Ramos (cell line): ENCODE measurements at regions not wholly inside any gene's neighbourhood (a gene's known extent, or its start where the extent isn't known, plus 50 kb on each side); places are given as distances from the start of the nearest gene placed in this dataset.
"Not testable (repeated sequence)": the region's sequence is repeated elsewhere in the genome, so short reads cannot be mapped to it uniquely, and the experiment has no call there.

Source experiments
- in situ Hi-C: fragments of 300-500 bp; cut with MboI; formaldehyde crosslinking; loops from one replicate; pipeline ENCODE4 v1.14.3; 2022; ENCODE audit warnings: low sequenced_read_pairs; ENCODE audit not compliant: unreplicated experiment

DNA sequence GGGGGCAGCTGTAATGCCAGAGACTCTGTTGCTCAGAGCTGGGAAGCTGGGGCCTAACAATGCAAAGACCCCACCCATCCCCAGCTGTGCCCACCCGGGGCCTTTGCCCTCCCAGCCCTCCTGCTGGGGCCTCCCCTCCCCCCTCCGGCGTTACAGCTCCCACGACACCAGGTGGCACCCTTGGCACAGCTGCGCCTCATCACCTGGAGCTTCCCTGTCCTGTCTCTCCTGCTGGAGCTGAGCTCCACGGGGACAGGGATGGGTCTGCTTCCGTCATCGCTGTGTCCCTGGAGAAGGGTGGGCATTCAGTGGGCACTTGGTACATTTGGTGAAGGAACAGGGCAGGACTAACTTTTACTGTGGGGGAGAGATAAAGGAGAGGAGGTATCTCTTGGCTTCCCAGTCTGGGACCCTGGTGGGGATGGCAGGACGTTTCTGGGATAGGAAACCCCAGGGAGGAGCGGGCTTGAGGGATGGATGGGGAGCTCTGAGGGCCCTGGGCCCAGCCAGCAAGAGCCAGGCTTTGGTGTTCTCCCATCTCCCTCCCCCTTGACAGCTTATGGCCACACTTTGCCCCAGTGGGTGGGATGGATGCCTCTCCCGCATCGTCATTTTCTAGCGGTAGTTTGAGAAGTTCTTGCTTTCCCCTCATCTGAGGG lies 453.2 kb downstream of the PTPRU start:
- in situ Hi-C loops = no loop called here

DNA sequence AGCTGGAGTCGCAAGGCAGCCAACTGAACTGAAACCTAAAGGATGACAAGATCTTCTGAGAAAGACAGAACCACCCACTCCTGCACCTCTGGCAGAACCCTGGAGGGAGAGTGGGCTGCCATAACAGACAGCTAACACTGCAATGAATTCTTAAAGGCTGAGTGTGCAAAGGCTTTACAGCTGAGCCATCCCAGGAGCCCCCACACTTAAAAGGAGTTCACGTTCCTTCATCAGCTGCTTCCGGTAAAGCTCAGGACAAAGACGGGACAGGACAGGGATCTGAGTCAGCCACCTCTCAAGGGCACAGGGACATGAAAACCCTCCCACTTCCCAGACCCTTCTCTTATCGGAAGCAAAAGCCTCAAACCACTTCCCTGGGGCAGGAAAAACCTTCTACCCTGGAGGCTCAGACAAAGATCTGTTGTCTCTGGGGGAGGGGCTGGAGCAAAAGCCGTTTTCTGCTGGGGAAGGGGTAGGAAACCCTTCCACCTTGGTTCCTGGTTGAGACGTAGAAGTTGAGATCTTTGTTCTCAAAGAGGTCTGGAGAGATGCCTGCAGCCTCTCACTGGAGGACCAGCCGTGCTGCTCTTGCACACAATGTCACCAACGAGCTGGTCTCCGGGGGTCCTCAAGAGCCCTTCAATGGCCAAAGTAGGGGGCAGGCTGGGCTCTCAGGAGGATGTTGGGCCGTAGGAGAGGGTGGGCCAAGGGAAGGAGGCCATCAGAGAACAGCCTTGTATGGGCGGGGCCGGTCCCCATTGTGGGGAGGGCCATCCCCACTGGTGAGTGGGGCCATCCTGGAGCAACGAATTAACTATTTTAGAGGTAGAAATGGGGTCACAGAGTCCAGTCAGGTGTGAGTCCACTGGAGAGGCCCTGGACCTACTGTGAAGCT lies 452.4 kb downstream of the PTPRU start:
- in situ Hi-C loops = no loop called here

DNA sequence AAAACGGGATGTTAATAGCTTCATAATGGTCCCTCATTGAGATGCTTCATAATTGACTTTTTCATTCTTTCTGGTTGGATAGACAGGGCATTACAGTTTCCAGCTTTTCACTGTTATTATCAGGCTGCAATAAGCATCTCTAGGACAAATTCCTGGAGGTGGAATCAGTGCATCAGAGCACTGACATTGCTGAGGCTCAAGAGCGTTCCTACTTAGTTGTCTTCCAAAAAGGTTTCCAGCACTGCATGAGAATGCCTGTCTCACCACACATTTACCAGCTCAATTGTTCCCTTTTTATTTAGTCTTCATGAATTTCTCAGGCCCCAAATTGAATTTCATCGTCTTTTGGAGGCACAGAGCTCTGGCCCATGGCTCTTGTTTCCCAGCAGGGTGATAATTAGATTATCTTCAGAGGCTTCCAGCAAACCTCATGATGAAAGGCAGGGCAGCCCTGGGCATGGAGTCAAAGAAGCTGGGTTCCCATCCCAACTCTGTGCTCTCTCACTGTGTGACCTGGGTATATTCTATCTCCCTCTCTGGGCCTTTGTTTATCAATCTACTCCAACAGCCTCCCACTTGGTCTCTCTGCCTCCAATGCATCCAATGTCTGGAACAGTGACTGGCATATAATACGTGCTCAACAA lies 451.4 kb downstream of the PTPRU start:
- in situ Hi-C loops = no loop called here

DNA sequence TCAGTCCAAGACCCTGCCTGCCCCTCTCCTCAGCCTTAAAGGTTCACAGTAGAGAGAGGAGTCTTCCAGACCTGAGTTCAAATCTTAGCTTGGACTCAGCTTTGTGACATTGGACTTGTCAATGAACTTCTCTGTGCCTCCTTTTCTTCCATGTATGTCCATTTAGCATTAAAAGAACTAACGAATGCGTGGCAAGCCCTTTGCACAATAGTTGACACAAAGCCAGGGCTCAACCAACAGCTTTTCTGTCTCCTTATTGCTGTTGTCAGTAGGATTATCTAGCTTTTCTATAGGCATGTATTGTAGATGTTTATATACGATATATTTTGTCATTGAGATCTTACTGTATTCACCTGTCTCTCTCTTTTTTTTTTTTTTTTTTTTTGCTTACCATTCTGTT lies 450.8 kb downstream of the PTPRU start:
- in situ Hi-C loops = no loop called here

DNA sequence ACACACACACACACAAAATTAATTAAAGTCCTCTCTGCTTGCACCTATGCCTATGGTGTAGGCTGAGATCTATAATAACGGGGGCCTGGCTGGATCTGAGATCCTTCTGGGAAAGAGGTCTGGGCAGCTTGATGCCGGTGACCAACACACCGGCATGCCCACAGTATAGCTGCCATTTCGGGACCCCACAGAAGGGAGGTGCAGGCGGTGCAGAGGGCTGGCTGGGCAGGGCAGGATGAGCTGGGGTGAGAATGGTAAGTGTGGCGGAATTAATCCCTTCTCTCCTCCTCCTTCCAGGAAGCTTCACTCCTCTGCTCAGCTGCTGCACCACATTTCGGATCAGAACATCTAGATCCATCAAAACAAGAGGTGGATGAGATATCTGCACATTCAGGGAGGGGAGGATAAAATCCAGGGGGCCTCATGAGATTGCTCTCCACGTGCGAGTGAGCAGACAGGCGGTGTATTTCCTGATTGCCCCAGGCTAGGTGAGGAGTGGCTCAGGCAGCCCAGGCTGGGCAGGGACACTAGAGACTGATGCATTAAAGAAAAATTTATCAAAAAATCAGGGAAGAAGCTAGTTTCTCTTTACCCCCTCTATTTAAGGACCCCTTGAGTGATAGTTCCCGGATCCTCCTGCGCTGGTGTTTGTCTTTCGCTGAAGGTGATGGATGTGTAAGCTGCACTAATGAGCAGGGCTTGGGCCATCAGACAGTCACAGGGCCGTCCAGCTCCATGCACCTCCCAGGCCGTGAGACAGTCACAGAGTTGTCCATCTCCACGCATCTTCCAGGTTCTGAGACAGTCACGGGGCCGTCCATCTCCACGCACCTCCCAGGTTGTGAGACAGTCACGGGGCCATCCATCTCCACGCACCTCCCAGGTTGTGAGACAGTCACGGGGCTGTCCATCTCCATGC lies 449.9 kb downstream of the PTPRU start:
- in situ Hi-C loops = no loop called here

DNA sequence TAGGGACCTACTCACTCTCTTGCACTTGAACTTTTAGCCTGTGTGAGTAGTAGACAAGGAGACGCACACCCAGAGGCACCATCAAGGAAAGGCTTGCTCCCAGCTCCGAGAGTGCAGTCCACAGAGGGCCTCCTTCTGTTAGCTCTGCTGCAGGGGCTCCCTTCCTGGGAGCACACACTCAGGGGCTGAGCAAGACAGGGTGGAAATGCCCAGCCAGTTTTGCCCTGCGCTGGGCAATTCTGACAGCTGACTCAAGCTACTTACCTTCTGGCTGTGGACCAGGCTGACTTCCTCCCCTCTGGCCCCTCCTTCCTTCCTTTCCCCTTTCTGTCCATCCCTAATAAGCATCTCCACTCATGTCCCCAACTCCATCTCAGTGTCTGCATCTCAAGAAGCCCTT lies 449.1 kb downstream of the PTPRU start:
- in situ Hi-C loops = no loop called here

DNA sequence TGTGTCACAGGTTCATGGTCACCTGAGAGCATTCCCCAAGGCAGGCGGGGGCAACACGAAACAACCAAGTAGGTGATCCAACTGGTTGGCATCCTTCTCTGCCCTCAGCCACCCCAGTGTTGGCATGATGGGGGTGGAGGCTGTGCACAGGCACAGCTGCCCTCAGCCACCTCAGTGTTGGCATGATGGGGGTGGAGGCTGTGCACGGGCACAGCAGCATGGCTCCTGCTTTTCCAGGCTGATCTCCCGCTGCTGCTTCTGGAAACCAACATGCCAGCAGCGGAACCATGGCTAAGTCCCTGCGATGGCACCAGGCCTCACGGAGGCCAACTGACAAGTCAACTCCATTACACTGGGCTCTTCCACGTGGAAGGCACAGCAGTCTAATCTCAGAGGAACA lies 447.8 kb downstream of the PTPRU start:
- in situ Hi-C loops = no loop called here

DNA sequence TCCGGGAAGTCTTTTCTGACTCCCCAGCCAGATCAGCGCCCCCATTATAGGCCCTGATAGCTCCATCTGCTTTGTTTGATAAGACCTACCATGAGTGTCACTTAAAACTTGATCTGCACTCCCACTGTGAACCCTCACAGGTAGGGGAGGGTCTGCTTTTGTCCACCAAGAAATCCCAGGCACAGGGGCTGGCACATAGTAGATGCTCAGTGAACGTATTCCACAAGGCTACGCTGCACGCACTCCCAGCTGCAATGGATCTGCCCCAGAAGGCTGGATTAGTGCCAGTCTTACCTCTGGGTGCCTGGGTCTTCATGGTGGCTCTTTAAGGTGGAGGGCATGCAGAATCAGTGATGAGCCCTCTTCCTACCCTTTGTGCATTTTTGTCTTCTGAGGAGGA lies 447.1 kb downstream of the PTPRU start:
- in situ Hi-C loops = no loop called here

DNA sequence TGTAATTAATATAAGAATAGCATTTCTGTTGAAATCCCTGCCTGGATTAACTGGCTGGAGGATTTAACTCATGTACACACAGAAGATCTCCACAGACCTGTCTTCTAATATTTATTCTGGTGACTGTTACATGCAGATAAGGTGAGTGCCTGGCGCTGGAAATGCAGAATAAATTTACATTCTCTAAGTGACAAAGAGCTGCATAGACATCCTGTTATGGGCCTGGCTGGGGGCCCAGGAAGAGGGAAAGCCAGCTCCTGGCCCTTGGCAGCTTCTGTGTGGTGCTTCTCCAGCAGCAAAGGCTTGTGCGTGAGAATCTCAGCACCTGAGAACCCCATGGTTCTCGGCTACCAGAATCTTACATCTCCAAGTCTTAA lies 446.6 kb downstream of the PTPRU start:
- in situ Hi-C loops = no loop called here

DNA sequence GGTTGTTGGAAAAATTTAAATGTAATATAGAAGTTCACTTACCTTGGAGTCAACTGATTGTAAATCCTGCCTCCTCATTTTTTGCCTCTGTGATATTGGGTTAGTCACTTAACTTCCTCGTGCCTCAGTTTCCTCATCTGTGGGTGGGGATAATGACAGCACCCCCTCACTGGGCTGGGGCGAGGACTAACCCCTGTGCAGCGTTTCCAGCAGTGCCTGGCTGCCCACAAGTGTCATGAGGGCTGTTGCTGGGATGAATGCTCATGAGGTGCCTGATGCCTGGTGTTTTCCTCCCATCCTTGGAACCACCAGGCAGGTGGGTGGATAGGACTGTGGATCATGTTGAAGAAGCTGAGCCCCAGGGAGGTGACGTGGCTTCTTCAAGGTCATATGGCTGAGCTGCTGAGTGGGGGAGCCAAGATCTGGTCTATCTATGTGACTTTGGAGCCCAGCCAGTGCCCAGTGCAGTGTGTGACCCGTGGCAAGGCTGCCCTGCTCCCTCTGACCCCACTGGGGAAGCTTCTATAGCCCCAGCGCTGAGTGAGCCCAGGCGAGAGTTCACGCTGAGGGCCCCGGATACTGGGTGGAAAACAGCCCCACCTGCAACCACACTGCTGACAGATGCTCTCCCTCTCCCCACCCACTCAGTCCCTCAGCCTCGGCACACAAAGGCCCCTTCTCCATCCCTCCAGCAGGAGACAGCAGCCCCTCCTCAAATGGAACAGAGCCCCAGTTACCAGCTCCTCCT lies 446.0 kb downstream of the PTPRU start:
- in situ Hi-C loops = no loop called here

DNA sequence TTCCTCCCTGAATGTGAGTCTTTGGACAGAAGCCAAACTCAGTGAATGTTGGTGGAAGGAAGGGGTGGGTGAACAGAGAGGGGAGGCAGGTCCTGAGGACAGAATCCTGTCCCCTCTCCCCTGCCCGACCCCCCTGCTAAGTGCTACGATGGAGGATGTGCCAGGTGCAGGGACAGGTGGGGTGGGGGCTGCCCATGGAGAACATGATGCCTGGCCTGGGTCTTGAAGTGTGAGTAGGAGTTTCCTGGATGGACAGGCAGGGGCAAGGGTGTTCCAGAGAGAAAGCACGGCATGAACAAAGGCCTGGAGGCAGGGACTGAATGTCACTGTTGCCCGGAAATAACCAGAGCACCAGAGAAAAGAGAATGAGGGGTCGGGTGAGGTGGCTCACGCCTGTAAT lies 445.1 kb downstream of the PTPRU start:
- in situ Hi-C loops = not testable (repeated sequence)

DNA sequence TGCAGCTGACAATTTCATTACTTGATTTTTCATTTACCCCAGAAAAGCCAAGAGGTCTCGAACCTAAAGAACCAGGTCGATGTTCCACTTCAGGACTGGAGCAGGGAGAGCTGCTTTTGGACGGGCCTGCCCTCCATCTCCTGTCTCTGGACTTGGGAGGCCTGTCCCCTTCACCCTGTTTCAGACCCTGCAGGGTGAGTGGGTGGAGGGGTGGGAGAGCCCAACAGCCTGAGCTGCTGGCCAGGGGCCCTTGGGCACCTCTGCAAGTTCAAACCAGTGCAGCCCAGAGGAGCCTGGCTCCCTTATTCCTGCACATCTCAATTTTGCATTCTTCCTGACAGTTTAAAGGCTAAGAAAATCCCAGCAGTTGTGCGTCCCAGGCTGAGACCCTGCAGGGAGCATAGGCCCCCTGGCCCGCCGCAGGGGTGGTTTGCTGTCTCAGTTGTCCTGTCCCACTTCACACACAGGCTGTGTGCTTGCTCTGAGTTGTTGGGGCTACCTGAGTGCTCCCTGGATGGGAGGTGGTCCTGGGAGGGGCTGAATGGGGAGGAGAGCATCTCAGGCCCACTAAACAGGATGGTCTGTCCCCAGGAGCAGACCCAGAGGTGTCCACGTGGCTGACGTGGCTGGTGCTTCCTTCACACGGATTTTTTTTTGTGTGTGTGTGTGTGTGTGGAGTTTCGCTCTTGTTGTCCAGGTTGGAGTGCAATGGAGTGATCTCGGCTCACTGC lies 443.7 kb downstream of the PTPRU start:
- in situ Hi-C loops = no loop called here

DNA sequence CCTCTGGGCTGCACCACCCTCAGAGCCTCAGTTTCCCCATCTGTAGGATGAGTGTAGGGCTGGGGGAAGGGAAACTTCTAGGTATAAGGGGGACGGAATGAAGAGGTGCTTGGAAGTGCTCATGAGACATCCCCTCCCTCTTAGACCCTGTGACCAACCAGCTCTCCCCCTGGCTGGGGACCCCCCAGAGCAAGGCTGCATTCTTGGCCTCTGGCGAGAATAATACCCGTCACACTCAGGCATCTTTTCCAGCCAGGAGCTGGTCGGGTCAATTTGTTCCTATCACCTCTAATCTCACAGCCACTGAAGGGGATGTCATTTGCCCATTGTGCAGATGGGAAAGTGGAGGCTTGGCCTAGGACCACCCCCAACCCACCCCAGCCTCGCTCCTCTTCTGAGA lies 443.0 kb downstream of the PTPRU start:
- in situ Hi-C loops = no loop called here

DNA sequence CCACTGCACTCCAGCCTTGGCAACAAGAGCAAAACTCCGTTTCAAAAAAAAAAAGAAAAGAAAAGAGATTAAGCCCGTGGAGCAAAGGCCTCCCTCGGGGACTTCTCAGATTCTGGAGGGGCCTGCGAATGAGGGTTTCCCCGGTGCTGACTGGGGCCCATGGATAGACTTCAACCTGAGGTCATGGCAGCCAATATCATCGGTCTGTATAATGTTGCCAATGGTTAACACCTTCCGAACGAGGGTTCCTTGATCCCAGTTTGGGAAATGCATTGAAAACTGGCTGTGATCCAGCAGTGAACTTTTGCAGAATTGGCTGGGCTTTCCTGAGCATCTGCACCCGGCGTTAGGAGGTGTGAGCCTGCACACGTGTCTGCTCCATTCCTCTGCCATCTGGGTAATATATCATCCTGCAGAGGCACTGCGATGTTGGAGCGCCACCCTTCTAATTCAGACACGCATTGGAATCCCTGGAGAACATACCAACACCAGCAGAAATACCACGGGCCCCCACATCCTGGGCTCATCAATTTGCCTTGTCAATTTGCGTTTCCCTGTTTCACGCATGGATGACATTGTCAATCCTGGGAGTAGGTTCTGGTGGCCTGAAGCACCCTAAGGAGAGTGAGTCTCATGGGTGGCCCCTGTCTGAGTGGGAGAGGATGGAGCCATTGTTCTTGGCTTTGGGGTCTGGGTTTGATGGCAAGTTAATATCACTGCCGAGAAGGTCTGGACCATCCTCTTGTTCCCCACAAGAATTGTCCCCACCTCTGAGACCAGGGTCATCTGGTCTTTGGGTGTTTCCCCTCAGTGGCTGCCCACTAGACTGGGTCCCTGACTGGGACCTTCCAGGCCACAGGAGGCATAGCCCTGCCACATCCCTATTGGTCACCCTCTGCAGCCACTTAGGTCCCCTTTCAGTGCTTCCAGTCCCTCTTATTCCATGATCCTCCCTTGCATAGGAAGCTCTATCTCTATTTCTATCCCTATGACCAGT lies 441.0 kb downstream of the PTPRU start:
- in situ Hi-C loops = no loop called here

DNA sequence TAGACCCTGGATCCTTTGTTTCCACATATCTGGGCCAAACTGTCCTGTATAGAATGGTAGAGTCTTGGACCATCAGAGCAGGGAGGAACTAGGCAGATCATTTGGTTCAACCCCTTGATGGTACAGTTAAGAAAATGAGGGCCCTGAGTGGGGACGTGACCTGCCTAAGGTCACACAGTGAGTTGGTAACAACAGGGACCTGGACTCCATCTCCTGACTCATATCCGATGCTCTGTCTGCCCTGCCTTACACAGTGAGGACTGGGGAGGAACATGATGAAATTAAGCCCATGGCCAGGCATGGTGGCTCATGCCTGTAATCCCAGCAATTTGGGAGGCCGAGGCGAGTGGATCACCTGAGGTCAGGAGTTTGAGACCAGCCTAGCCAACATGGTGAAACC lies 440.2 kb downstream of the PTPRU start:
- in situ Hi-C loops = no loop called here

DNA sequence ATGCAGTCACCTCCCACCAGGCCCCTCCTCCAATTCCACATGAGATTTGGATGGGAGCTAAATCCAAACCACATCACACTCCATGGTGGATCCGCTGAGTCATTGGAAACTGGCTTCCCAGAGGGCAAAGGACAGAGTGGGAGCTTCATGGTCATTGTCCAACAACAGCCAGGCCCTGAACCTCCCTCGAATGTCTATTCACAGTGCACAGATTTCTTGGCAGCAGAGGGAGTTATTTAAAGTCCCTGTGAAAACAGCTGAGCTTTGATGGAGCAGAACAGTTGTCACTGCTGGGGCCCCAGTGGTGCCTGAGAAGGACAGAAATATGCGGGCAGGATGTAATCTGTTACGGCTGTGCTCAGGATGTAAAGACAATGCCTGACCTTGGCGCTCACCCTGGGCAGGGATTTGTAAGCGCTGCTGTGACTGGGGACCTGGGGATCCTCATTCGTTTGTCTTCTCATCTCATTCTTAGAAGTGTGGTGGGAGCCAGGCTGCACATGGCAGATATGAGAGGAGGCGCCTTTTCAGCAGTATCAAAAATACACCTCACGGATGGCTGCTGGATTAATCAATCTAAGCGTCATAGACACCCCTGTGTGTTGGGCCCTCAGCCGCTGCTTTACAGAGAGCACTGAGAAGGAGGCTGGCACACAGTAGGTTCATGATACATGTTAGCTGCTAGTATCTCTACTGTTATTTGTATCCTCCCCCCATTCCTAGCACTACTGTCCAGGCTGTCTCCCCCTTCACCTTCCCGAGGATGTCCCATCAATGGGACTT lies 439.4 kb downstream of the PTPRU start:
- in situ Hi-C loops = no loop called here
